ENCODE measurements at regions not wholly inside any gene's neighbourhood (a gene's known extent, or its start where the extent isn't known, plus 50 kb on each side); places are given as distances from the start of the nearest gene placed in this dataset.

DNA sequence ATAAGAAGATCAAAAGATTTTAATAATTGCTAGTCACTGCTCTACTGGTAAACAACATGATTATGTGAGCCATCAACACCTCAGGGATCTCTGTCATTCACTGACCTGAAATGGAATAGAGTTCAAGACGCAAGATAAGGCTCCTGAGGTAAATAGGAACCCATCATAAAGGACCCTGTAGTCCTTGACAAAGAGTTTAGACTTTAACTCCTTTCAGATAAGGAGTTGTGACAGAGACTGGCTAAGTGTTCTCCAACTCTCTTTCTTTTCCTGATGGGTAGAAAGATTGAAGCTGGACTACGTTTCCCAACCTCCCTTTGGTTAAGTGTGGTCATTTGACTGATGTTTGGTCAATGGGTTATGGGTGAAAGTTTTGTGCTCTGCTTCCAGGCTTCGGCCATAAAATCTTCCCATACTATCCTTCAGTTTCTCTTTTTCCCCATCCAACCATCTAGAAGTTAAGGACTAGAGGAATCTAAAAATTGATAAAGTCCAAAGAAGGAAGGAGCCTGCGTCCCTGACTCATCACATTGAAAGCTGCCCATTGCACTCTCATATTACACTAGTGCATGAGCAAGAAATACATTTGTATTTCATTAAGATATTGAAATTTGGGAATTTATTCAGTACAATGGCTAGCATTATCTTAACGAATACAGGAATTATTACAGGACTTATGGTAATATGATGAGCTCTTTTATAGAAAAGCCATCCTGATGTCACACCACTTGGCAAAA is 293.7 kb upstream of the ACVR2A start:
- TF ChIP-seq, protein P1, sequence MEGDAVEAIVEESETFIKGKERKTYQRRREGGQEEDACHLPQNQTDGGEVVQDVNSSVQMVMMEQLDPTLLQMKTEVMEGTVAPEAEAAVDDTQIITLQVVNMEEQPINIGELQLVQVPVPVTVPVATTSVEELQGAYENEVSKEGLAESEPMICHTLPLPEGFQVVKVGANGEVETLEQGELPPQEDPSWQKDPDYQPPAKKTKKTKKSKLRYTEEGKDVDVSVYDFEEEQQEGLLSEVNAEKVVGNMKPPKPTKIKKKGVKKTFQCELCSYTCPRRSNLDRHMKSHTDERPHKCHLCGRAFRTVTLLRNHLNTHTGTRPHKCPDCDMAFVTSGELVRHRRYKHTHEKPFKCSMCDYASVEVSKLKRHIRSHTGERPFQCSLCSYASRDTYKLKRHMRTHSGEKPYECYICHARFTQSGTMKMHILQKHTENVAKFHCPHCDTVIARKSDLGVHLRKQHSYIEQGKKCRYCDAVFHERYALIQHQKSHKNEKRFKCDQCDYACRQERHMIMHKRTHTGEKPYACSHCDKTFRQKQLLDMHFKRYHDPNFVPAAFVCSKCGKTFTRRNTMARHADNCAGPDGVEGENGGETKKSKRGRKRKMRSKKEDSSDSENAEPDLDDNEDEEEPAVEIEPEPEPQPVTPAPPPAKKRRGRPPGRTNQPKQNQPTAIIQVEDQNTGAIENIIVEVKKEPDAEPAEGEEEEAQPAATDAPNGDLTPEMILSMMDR (IDR thresholded peaks at IDR 0.05), result no peak
- TF ChIP-seq POLR2A (IDR thresholded peaks at IDR 0.05) (no peak), EP300 (IDR thresholded peaks at IDR 0.05) (no peak)

Measured in suprapubic skin (tissue), 3 donors.